Activated T-helper 1 cell treated with anti-CD3 and anti-CD28 coated beads, Interleukin-12 subunit alpha, Interleukin-12 subunit beta, Interleukin-2, Interleukin-4 antibody, amounts not matched to agents 30 ng/mL and 10 ng/mL and 1 ng/mL, durations not matched to agents 14 hours and 24 hours and 36 hours (primary cell): ENCODE measurements at regions not wholly inside any gene's neighbourhood (a gene's known extent, or its start where the extent isn't known, plus 50 kb on each side); places are given as distances from the start of the nearest gene placed in this dataset.

Source experiments
- DNase-seq: peaks from one replicate; pipeline ENCODE4 v3.0.0; 2021; ENCODE audit warnings: low spot score
- H3K27ac Mint-ChIP-seq: one replicate; pipeline ENCODE4 v1.8.0; 2021; ENCODE audit warnings: mild to moderate bottlenecking, mixed read lengths
- H3K27me3 Mint-ChIP-seq: one replicate; pipeline ENCODE4 v1.8.0; 2022; ENCODE audit warnings: mild to moderate bottlenecking, moderate library complexity, mixed read lengths; ENCODE audit not compliant: insufficient read depth
- H3K36me3 Mint-ChIP-seq: one replicate; pipeline ENCODE4 v1.8.0; 2021; ENCODE audit warnings: low read depth, mixed read lengths
- H3K4me1 Mint-ChIP-seq: one replicate; pipeline ENCODE4 v1.8.0; 2021; ENCODE audit warnings: low read depth, mixed read lengths
- H3K4me3 Mint-ChIP-seq: one replicate; pipeline ENCODE4 v1.8.0; 2021; ENCODE audit warnings: mild to moderate bottlenecking, moderate library complexity, mixed read lengths
- H3K9me3 Mint-ChIP-seq: one replicate; pipeline ENCODE4 v1.8.0; 2021; ENCODE audit warnings: mixed read lengths
- intact Hi-C: fragments of 100-400 bp; cut with micrococcal nuclease; formaldehyde crosslinking; loops from one replicate; pipeline ENCODE4 v1.15.1; 2024

GRCh38 chr2:225740086-225740485 lies 340.6 kb downstream of the NYAP2 start:
- no peaks in the 10 kb centered on the region for H3K36me3 Mint-ChIP-seq
- no peaks in the 10 kb centered on the region for H3K9me3 Mint-ChIP-seq
- DNase-seq = no peak
- no peaks in the 10 kb centered on the region for H3K4me1 Mint-ChIP-seq
- no peaks in the 10 kb centered on the region for H3K27me3 Mint-ChIP-seq
- intact Hi-C loops = no loop called here
- H3K4me3 Mint-ChIP-seq = no peak overlapping the region
- no peak overlapping the region for H3K27ac Mint-ChIP-seq

- Mint-ChIP-seq H3K9me3 (no peaks in the 10 kb centered on the region), H3K36me3 (no peaks in the 10 kb centered on the region), H3K27me3 (no peaks in the 10 kb centered on the region), H3K4me1 (no peaks in the 10 kb centered on the region), H3K27ac (no peak overlapping the region), H3K4me3 (no peak overlapping the region)
- intact Hi-C loops = no loop called here
- no peak for DNase-seq
Measured at GRCh38 chr2:225739328-225739727, 339.8 kb downstream of the NYAP2 start.

- Mint-ChIP-seq H3K9me3 (no peaks in the 10 kb centered on the region), H3K4me3 (no peak overlapping the region), H3K27ac (no peak overlapping the region), H3K27me3 (no peaks in the 10 kb centered on the region), H3K36me3 (no peaks in the 10 kb centered on the region), H3K4me1 (no peaks in the 10 kb centered on the region)
- no peak for DNase-seq
- intact Hi-C loops = no loop called here
Measured at GRCh38 chr2:225738735-225739134, 339.2 kb downstream of the NYAP2 start.

- Mint-ChIP-seq H3K4me3 (no peak overlapping the region), H3K27me3 (peaks cover 2% of the 10 kb centered on the region), H3K9me3 (no peaks in the 10 kb centered on the region), H3K27ac (no peak overlapping the region), H3K4me1 (no peaks in the 10 kb centered on the region), H3K36me3 (no peaks in the 10 kb centered on the region)
- intact Hi-C loops = no loop called here
- DNase-seq = no peak
Measured at GRCh38 chr2:225737556-225737955, 338.0 kb downstream of the NYAP2 start.

- intact Hi-C loops = no loop called here
- Mint-ChIP-seq H3K4me3 (no peak overlapping the region), H3K4me1 (no peaks in the 10 kb centered on the region)
Measured at GRCh38 chr2:225735844-225736243, 336.3 kb downstream of the NYAP2 start.

GRCh38 chr2:225725726-225726125 lies 326.2 kb downstream of the NYAP2 start:
- Mint-ChIP-seq H3K27me3 (no peaks in the 10 kb centered on the region), H3K36me3 (no peaks in the 10 kb centered on the region), H3K4me1 (no peaks in the 10 kb centered on the region), H3K9me3 (no peaks in the 10 kb centered on the region), H3K27ac (no peak overlapping the region), H3K4me3 (no peak overlapping the region)
- intact Hi-C loops = no loop called here
- DNase-seq = no peak

More at GRCh38 chr2:225735844-225736243, 336.3 kb downstream of the NYAP2 start:
- Mint-ChIP-seq H3K9me3 (no peaks in the 10 kb centered on the region), H3K27me3 (peaks cover 2% of the 10 kb centered on the region), H3K36me3 (no peaks in the 10 kb centered on the region), H3K27ac (no peak overlapping the region)
- DNase-seq = no peak
